ENCODE measurements at regions not wholly inside any gene's neighbourhood (a gene's known extent, or its start where the extent isn't known, plus 50 kb on each side); places are given as distances from the start of the nearest gene placed in this dataset.

- no peak for TF ChIP-seq CTCF (IDR thresholded peaks at IDR 0.05)
- TF ChIP-seq POLR2A (IDR thresholded peaks at IDR 0.05), result no peak
Observed at GRCh38 chr2:167430447-167430846, 542.2 kb downstream of the XIRP2 start.

Data from lower leg skin (tissue), 3 donors.